22Rv1 (cell line): ENCODE measurements at regions not wholly inside any gene's neighbourhood (a gene's known extent, or its start where the extent isn't known, plus 50 kb on each side); places are given as distances from the start of the nearest gene placed in this dataset.

Experiments used
- CTCF ChIP-seq: fragments of 450-650 bp; IDR thresholded peaks from 2 replicates; pipeline ENCODE4 v1.5.1; 2017; ENCODE audit warnings: mild to moderate bottlenecking
- ZFX ChIP-seq: fragments of 450-650 bp; IDR thresholded peaks from 2 replicates; pipeline ENCODE4 v1.6.1; 2017; ENCODE audit warnings: antibody characterized with exemption, borderline replicate concordance

- TF ChIP-seq CTCF (no peak), ZFX (no peak)
Measured at GRCh38 chr3:5437783-5438323, 250.3 kb downstream of the EDEM1 start.
